HepG2 (cell line): ENCODE measurements at regions not wholly inside any gene's neighbourhood (a gene's known extent, or its start where the extent isn't known, plus 50 kb on each side); places are given as distances from the start of the nearest gene placed in this dataset.

ENCODE experiments used
- ATAC-seq: fragments of 200-7000 bp; cut with Tn5 transposase; 3 replicates; pipeline ENCODE4 v1.9.1; 2020; ENCODE audit warnings: mild to moderate bottlenecking, moderate library complexity
- BruUV-seq: library from RNA; stranded (reverse); fragments of 400-500 nt; replicated peaks from 2 replicates; lab custom pipeline; 2021; lab: Mats Ljungman, UMichigan
- CTCF ChIA-PET: fragments of 300-600 bp; formaldehyde crosslinking; extraction: SDS; loops from one replicate; lab custom pipeline; 2021; ENCODE audit warnings: low total read pairs, inconsistent platforms, low intra/inter-chr PET ratio; lab: Yijun Ruan, JAX
- POLR2A ChIA-PET: fragments of 350-600 bp; sonication (Branson Sonifier 250); formaldehyde crosslinking; loops from one replicate; lab custom pipeline; 2020; ENCODE audit warnings: antibody characterized with exemption, inconsistent platforms; lab: Yijun Ruan, JAX
- DNase-seq: peaks from one replicate; pipeline ENCODE4 v3.0.0-alpha.2; 2015; ENCODE audit warnings: low spot score
- FAIRE-seq: peaks from 3 replicates; lab custom pipeline; 2011; peaks lifted over from hg19 to GRCh38; lab: Jason Lieb, UNC
- H2AFZ ChIP-seq: one replicate; pipeline ENCODE4 v1.6.1; 2011; ENCODE audit warnings: low read length, inconsistent platforms
- H3K27ac ChIP-seq: fragments of 300-600 bp; 3 replicates; pipeline ENCODE4 v1.8.0; 2011; ENCODE audit warnings: mixed run types, mild to moderate bottlenecking, mixed read lengths, low read length, inconsistent platforms; ENCODE audit not compliant: insufficient read depth; ENCODE audit errors: extremely low read length
- H3K27me3 ChIP-seq, 2 experiments: fragments of 200-600 bp in 1 of 2; 2 replicates in 1 of 2; 3 replicates in 1 of 2; pipeline versions ENCODE4 v1.6.0 to v1.8.0; 2011; ENCODE audit warnings: low read length in 2 of 2, mild to moderate bottlenecking in 2 of 2, moderate library complexity in 2 of 2, inconsistent platforms in 1 of 2; ENCODE audit not compliant: insufficient read depth in 2 of 2, control insufficient read depth in 1 of 2
- H3K36me3 ChIP-seq, 2 experiments: fragments of 200-600 bp in 1 of 2; replicated peaks in 1 of 2; 2 replicates in 1 of 2; 3 replicates in 1 of 2; pipeline versions ENCODE4 v1.5.1 to v1.8.0; 2011; ENCODE audit warnings: low read length in 2 of 2, inconsistent platforms in 1 of 2; ENCODE audit not compliant: insufficient read depth in 2 of 2, control insufficient read depth in 1 of 2
- H3K4me1 ChIP-seq: 2 replicates; pipeline ENCODE4 v1.5.1; 2012; ENCODE audit warnings: low read length, inconsistent platforms; ENCODE audit not compliant: insufficient read depth
- H3K4me2 ChIP-seq: 2 replicates; pipeline ENCODE4 v1.6.0; 2011; ENCODE audit warnings: low read depth, low read length, inconsistent platforms
- H3K4me3 ChIP-seq, 3 experiments: fragments of 200-600 bp in 1 of 3; sonication (generic), shearing (Covaris generic) in 1 of 3; replicated peaks in 1 of 3; 2 replicates each; pipeline ENCODE4 v1.5.1; 2011 to 2016; ENCODE audit warnings: low read length in 3 of 3, inconsistent platforms in 2 of 3, low read depth in 2 of 3, mild to moderate bottlenecking in 2 of 3, control low read depth in 1 of 3, mixed read lengths in 1 of 3; ENCODE audit not compliant: insufficient read depth in 1 of 3
- H3K79me2 ChIP-seq: one replicate; pipeline ENCODE4 v1.6.1; 2011; ENCODE audit warnings: low read length, inconsistent platforms; ENCODE audit not compliant: insufficient read depth
- H3K9ac ChIP-seq: 2 replicates; pipeline ENCODE4 v1.6.0; 2011; ENCODE audit warnings: mild to moderate bottlenecking, low read depth, low read length, inconsistent platforms; ENCODE audit not compliant: insufficient read depth
- H3K9me3 ChIP-seq: 2 replicates; pipeline ENCODE4 v1.5.1; 2012; ENCODE audit warnings: mild to moderate bottlenecking, low read length
- H4K20me1 ChIP-seq: 2 replicates; pipeline ENCODE4 v1.6.0; 2011; ENCODE audit warnings: inconsistent platforms, mild to moderate bottlenecking, low read length, moderate library complexity; ENCODE audit not compliant: insufficient read depth
- ARID2 ChIP-seq: sonication (generic); formaldehyde crosslinking; IDR thresholded peaks from 2 replicates; pipeline ENCODE4 v1.8.1; 2022; ENCODE audit warnings: mild to moderate bottlenecking, missing genetic modification reagents, borderline replicate concordance
- CEBPG ChIP-seq: IDR thresholded peaks from 2 replicates; pipeline ENCODE4 v1.6.1; 2016
- CENPT ChIP-seq: sonication (generic); formaldehyde crosslinking; IDR thresholded peaks from 2 replicates; pipeline ENCODE4 v1.8.0; 2022; ENCODE audit warnings: low read depth, mild to moderate bottlenecking, moderate library complexity, missing genetic modification reagents
- HMG20A ChIP-seq: IDR thresholded peaks from 2 replicates; pipeline ENCODE4 v1.6.1; 2016; ENCODE audit warnings: borderline replicate concordance
- MAFF ChIP-seq: IDR thresholded peaks from 2 replicates; pipeline ENCODE4 v1.6.1; 2011; ENCODE audit warnings: low read depth, low read length, improper control_type of control experiment
- MAFK ChIP-seq, 2 experiments: IDR thresholded peaks in 1 of 2; conservative IDR thresholded peaks in 1 of 2; 2 replicates each; pipeline ENCODE4 v1.6.1; 2011; ENCODE audit warnings: improper control_type of control experiment in 2 of 2, low read length in 2 of 2
- MTA3 ChIP-seq: sonication (generic); formaldehyde crosslinking; IDR thresholded peaks from 2 replicates; pipeline ENCODE4 v1.4.0; 2020; ENCODE audit warnings: missing genetic modification reagents
- SP2 ChIP-seq: sonication (generic); formaldehyde crosslinking; IDR thresholded peaks from 2 replicates; pipeline ENCODE4 v1.5.1; 2020; ENCODE audit warnings: mild to moderate bottlenecking, missing genetic modification reagents
- SRSF4 ChIP-seq: fragments of 200-400 bp; formaldehyde crosslinking; IDR thresholded peaks from one replicate; pipeline ENCODE4 v1.6.1; 2018; ENCODE audit warnings: mild to moderate bottlenecking, low read depth, low read length, moderate library complexity; ENCODE audit not compliant: poor library complexity, severe bottlenecking
- TEAD3 ChIP-seq: optimal IDR thresholded peaks from 2 replicates; pipeline ENCODE3; 2016; ENCODE audit warnings: borderline replicate concordance
- ZNF335 ChIP-seq: sonication (generic); formaldehyde crosslinking; IDR thresholded peaks from 2 replicates; pipeline ENCODE4 v1.4.0; 2020; ENCODE audit warnings: missing genetic modification reagents
- ZNF547 ChIP-seq: sonication (generic); formaldehyde crosslinking; IDR thresholded peaks from 2 replicates; pipeline ENCODE4 v1.5.1; 2020; ENCODE audit warnings: mild to moderate bottlenecking, missing genetic modification reagents
- ZNF550 ChIP-seq: sonication (generic); formaldehyde crosslinking; IDR thresholded peaks from 2 replicates; pipeline ENCODE4 v1.4.0; 2020; ENCODE audit warnings: mild to moderate bottlenecking, missing genetic modification reagents, borderline replicate concordance
- ZNF598 ChIP-seq: sonication (generic); formaldehyde crosslinking; IDR thresholded peaks from 2 replicates; pipeline ENCODE4 v1.5.1; 2020; ENCODE audit warnings: mild to moderate bottlenecking, missing genetic modification reagents, borderline replicate concordance
- WGBS: methylation state at CpG from one replicate; pipeline ENCODE4 v1.1.6; 2017; ENCODE audit warnings: low lambda C conversion rate; 5-methylcytosine and 5-hydroxymethylcytosine counted together
- in situ Hi-C: cut with HindIII; loops from 2 replicates; pipeline ENCODE4 v1.10.0; 2017; ENCODE audit warnings: low pct_unique_long_range_greater_than_20kb; ENCODE audit not compliant: extremely low pct_ligation_motif_present
- intact Hi-C: fragments of 100-400 bp; cut with micrococcal nuclease; formaldehyde crosslinking; loops from one replicate; pipeline ENCODE4 v1.10.0; 2022; ENCODE audit not compliant: unreplicated experiment
- TF ChIP-seq, protein P1 (sequence below): sonication (generic); formaldehyde crosslinking; IDR thresholded peaks from 2 replicates; pipeline ENCODE4 v1.8.1; 2023; ENCODE audit warnings: missing genetic modification reagents, inconsistent platforms, borderline replicate concordance
- TF ChIP-seq, protein P2 (sequence below): sonication (generic); formaldehyde crosslinking; IDR thresholded peaks from 2 replicates; pipeline ENCODE4 v1.9.0; 2021; ENCODE audit warnings: missing genetic modification reagents, borderline replicate concordance
- TF ChIP-seq, protein P3 (sequence below): sonication (generic); formaldehyde crosslinking; IDR thresholded peaks from 2 replicates; pipeline ENCODE4 v1.5.0; 2020; ENCODE audit warnings: mild to moderate bottlenecking, missing genetic modification reagents

DNA sequence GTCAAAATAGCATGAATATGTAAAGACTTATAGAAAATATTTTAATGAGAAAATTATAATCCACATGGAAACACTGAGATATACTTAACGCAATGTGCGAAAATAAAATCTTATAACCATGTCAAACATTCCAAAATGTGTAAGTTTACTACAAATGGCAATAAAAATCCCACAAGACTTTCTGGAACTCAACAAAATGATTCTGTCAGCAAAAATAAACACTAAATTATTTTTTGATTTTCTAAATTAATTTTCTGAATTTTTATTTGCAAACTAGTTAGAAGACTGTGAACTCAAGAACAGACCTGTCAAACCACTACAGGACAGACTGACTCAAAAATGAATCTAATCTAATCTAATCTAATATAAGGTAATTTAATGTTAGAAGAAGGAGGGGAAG, 160.8 kb upstream of the KCTD7 start:
- ATAC-seq (no peak), DNase-seq (no peak), FAIRE-seq (no peak)
- WGBS = 95% methylated on average over 2 of the region's 2 CpGs
- ChIA-PET CTCF (no interaction called here), POLR2A (interaction anchor here (1.5 kb wide), 1 partner anchor 25 kb away, joined by 6 read pairs; no protein-coding TSS in a partner anchor)
- in situ Hi-C loops (no loop called here), intact Hi-C loops (no loop called here)
- H3K27ac ChIP-seq = no peak overlapping the region
- no peak overlapping the region for H3K4me3 ChIP-seq
- no peaks in the 10 kb centered on the region; a peak in 1 of 5 replicates for H3K36me3 ChIP-seq
- H3K4me2 ChIP-seq = no peak overlapping the region
- peaks cover 14% of the 10 kb centered on the region for H3K4me1 ChIP-seq
- BruUV-seq = no TSS peak
- no peak for TF ChIP-seq ARID2 (CRISPR knock-in tag)
- TF ChIP-seq ZNF547 (CRISPR knock-in tag) = no peak
- peak; percentile 72 to 85 for TF ChIP-seq MAFK (conservative IDR thresholded peaks at IDR 0.05 in 1 of 2, IDR thresholded peaks at IDR 0.05 in 1 of 2; ENCODE audit: low read length in 2 of 2)
- TF ChIP-seq, protein P1, sequence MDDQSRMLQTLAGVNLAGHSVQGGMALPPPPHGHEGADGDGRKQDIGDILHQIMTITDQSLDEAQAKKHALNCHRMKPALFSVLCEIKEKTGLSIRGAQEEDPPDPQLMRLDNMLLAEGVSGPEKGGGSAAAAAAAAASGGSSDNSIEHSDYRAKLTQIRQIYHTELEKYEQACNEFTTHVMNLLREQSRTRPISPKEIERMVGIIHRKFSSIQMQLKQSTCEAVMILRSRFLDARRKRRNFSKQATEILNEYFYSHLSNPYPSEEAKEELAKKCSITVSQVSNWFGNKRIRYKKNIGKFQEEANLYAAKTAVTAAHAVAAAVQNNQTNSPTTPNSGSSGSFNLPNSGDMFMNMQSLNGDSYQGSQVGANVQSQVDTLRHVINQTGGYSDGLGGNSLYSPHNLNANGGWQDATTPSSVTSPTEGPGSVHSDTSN (CRISPR knock-in tag) = no peak
- TF ChIP-seq, protein P2, sequence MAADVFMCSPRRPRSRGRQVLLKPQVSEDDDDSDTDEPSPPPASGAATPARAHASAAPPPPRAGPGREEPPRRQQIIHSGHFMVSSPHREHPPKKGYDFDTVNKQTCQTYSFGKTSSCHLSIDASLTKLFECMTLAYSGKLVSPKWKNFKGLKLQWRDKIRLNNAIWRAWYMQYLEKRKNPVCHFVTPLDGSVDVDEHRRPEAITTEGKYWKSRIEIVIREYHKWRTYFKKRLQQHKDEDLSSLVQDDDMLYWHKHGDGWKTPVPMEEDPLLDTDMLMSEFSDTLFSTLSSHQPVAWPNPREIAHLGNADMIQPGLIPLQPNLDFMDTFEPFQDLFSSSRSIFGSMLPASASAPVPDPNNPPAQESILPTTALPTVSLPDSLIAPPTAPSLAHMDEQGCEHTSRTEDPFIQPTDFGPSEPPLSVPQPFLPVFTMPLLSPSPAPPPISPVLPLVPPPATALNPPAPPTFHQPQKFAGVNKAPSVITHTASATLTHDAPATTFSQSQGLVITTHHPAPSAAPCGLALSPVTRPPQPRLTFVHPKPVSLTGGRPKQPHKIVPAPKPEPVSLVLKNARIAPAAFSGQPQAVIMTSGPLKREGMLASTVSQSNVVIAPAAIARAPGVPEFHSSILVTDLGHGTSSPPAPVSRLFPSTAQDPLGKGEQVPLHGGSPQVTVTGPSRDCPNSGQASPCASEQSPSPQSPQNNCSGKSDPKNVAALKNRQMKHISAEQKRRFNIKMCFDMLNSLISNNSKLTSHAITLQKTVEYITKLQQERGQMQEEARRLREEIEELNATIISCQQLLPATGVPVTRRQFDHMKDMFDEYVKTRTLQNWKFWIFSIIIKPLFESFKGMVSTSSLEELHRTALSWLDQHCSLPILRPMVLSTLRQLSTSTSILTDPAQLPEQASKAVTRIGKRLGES (CRISPR knock-in tag) = no peak
- TF ChIP-seq ZNF550 = no peak
- TF ChIP-seq, protein P3, sequence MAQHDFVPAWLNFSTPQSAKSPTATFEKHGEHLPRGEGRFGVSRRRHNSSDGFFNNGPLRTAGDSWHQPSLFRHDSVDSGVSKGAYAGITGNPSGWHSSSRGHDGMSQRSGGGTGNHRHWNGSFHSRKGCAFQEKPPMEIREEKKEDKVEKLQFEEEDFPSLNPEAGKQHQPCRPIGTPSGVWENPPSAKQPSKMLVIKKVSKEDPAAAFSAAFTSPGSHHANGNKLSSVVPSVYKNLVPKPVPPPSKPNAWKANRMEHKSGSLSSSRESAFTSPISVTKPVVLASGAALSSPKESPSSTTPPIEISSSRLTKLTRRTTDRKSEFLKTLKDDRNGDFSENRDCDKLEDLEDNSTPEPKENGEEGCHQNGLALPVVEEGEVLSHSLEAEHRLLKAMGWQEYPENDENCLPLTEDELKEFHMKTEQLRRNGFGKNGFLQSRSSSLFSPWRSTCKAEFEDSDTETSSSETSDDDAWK (CRISPR knock-in tag) = no peak
- no peak for TF ChIP-seq TEAD3 (CRISPR knock-in tag)
- no peak for TF ChIP-seq HMG20A (CRISPR knock-in tag)
- no peak for TF ChIP-seq ZNF335
- peak; percentile 66 for TF ChIP-seq MAFF
- TF ChIP-seq SRSF4 = no peak
- TF ChIP-seq CENPT (CRISPR knock-in tag) = no peak
- no peak for TF ChIP-seq ZNF598 (CRISPR knock-in tag)
- no peak for TF ChIP-seq MTA3 (CRISPR knock-in tag)
- no peak for TF ChIP-seq CEBPG (CRISPR knock-in tag)
- TF ChIP-seq SP2 = no peak
- H3K9me3 ChIP-seq = no peaks in the 10 kb centered on the region
- H3K9ac ChIP-seq = no peak overlapping the region
- H4K20me1 ChIP-seq = no peaks in the 10 kb centered on the region
- no peaks in the 10 kb centered on the region for H3K79me2 ChIP-seq
- H2AFZ ChIP-seq = no peak overlapping the region
- H3K27me3 ChIP-seq = no peaks in the 10 kb centered on the region
